GM21529 (cell line): ENCODE measurements at regions not wholly inside any gene's neighbourhood (a gene's known extent, or its start where the extent isn't known, plus 50 kb on each side); places are given as distances from the start of the nearest gene placed in this dataset.

ENCODE experiments used
- ATAC-seq: cut with Tn5 transposase; IDR thresholded peaks from one replicate; pipeline ENCODE4 v1.9.1; 2021; ENCODE audit not compliant: unreplicated experiment

GRCh38 chr12:46908936-46909635 is 83.3 kb upstream of the SLC38A4 start:
- no peak for ATAC-seq

GRCh38 chr12:46910830-46911229 is 85.0 kb upstream of the SLC38A4 start:
- ATAC-seq = no peak

GRCh38 chr12:46914336-46914735 is 88.5 kb upstream of the SLC38A4 start:
- no peak for ATAC-seq

- ATAC-seq = no peak
Measured at GRCh38 chr12:46915082-46915481, 89.3 kb upstream of the SLC38A4 start.

- no peak for ATAC-seq
Measured at GRCh38 chr12:46915836-46916235, 90.0 kb upstream of the SLC38A4 start.

- no peak for ATAC-seq
Measured at GRCh38 chr12:46916796-46917419, 91.1 kb upstream of the SLC38A4 start.

- ATAC-seq = no peak
Measured at GRCh38 chr12:46917821-46918220, 92.0 kb upstream of the SLC38A4 start.

GRCh38 chr12:46918631-46919030 is 92.8 kb upstream of the SLC38A4 start:
- no peak for ATAC-seq

GRCh38 chr12:46919666-46920400 is 94.0 kb upstream of the SLC38A4 start:
- ATAC-seq = no peak

- ATAC-seq = peak; percentile 76
Measured at GRCh38 chr12:46920499-46920898, 94.7 kb upstream of the SLC38A4 start.

GRCh38 chr12:46921048-46921763 is 95.4 kb upstream of the SLC38A4 start:
- ATAC-seq = no peak

GRCh38 chr12:46921764-46922133 is 96.0 kb upstream of the SLC38A4 start:
- ATAC-seq = no peak

- ATAC-seq = no peak
Measured at GRCh38 chr12:46926526-46926925, 100.7 kb upstream of the SLC38A4 start.

- no peak for ATAC-seq
Measured at GRCh38 chr12:46930101-46930500, 104.3 kb upstream of the SLC38A4 start.

- ATAC-seq = no peak
Measured at GRCh38 chr12:46933947-46934346, 108.2 kb upstream of the SLC38A4 start.

GRCh38 chr12:46934374-46935111 is 108.7 kb upstream of the SLC38A4 start:
- ATAC-seq = no peak

- no peak for ATAC-seq
Measured at GRCh38 chr12:46935271-46935847, 109.6 kb upstream of the SLC38A4 start.

GRCh38 chr12:46936042-46936441 is 110.2 kb upstream of the SLC38A4 start:
- no peak for ATAC-seq

- no peak for ATAC-seq
Measured at GRCh38 chr12:46938071-46938678, 112.4 kb upstream of the SLC38A4 start.

- ATAC-seq = no peak
Measured at GRCh38 chr12:46941981-46942380, 116.2 kb upstream of the SLC38A4 start.
